Colonic mucosa (tissue), 4 donors: ENCODE measurements at regions not wholly inside any gene's neighbourhood (a gene's known extent, or its start where the extent isn't known, plus 50 kb on each side); places are given as distances from the start of the nearest gene placed in this dataset.

ENCODE experiments used
- DNase-seq: peaks from one replicate; pipeline ENCODE4 v3.0.0-alpha.2; 2020
- H3K27ac ChIP-seq: fragments of 200-600 bp; one replicate; pipeline ENCODE4 v1.8.0; 2021
- H3K27me3 ChIP-seq: fragments of 200-600 bp; one replicate; pipeline ENCODE4 v1.8.0; 2021
- H3K36me3 ChIP-seq: fragments of 200-600 bp; one replicate; pipeline ENCODE4 v1.8.0; 2021
- H3K4me1 ChIP-seq: fragments of 200-600 bp; one replicate; pipeline ENCODE4 v1.8.0; 2021; ENCODE audit warnings: mild to moderate bottlenecking
- H3K4me3 ChIP-seq: fragments of 200-600 bp; one replicate; pipeline ENCODE4 v1.8.0; 2021
- H3K9ac ChIP-seq, 2 donors: one replicate each; pipeline ENCODE4 v1.7.0; 2013; ENCODE audit warnings: control low read depth in 2 of 2, low read depth in 2 of 2, low read length in 2 of 2
- H3K9me3 ChIP-seq: fragments of 200-600 bp; one replicate; pipeline ENCODE4 v1.8.0; 2021
- CTCF ChIP-seq: fragments of 200-600 bp; IDR thresholded peaks from one replicate; pipeline ENCODE4 v1.8.0; 2022; ENCODE audit warnings: antibody characterized with exemption, mild to moderate bottlenecking
- intact Hi-C: fragments of 100-400 bp; cut with DNase I; formaldehyde crosslinking; loops from one replicate; pipeline ENCODE4 v1.14.1; 2022
- donor health status: healthy.
- donor health status: DM: no; HTN: no; CAD: no.
- donor health status: DM: no; HTN: no; CAD: no.

GRCh38 chr2:175465101-175465500 lies 283.6 kb upstream of the ATP5MC3 start:
- H3K36me3 ChIP-seq: no peaks in the 10 kb centered on the region
- H3K4me1 ChIP-seq: no peaks in the 10 kb centered on the region
- no peaks in the 10 kb centered on the region for H3K27me3 ChIP-seq
- no peak overlapping the region for H3K9ac ChIP-seq
- no peak for DNase-seq
- H3K27ac ChIP-seq: no peak overlapping the region
- no peak for TF ChIP-seq CTCF
- no peaks in the 10 kb centered on the region for H3K9me3 ChIP-seq
- intact Hi-C loops: no loop called here
- H3K4me3 ChIP-seq: no peak overlapping the region

GRCh38 chr2:175464311-175464670 lies 282.8 kb upstream of the ATP5MC3 start:
- H3K36me3 ChIP-seq: no peaks in the 10 kb centered on the region
- no peak overlapping the region for H3K4me3 ChIP-seq
- H3K9ac ChIP-seq: no peak overlapping the region
- TF ChIP-seq CTCF: no peak
- intact Hi-C loops: no loop called here
- H3K9me3 ChIP-seq: no peaks in the 10 kb centered on the region
- H3K27me3 ChIP-seq: no peaks in the 10 kb centered on the region
- H3K4me1 ChIP-seq: no peaks in the 10 kb centered on the region
- DNase-seq: no peak
- no peak overlapping the region for H3K27ac ChIP-seq

GRCh38 chr2:175463589-175464310 lies 282.2 kb upstream of the ATP5MC3 start:
- Histone ChIP-seq H3K4me1 (no peaks in the 10 kb centered on the region), H3K9ac (no peak overlapping the region), H3K4me3 (no peak overlapping the region), H3K9me3 (no peaks in the 10 kb centered on the region), H3K36me3 (no peaks in the 10 kb centered on the region), H3K27me3 (no peaks in the 10 kb centered on the region), H3K27ac (no peak overlapping the region)
- DNase-seq: no peak
- no peak for TF ChIP-seq CTCF
- intact Hi-C loops: no loop called here

GRCh38 chr2:175463169-175463568 lies 281.7 kb upstream of the ATP5MC3 start:
- H3K36me3 ChIP-seq: no peaks in the 10 kb centered on the region
- no peak for TF ChIP-seq CTCF
- no peaks in the 10 kb centered on the region for H3K27me3 ChIP-seq
- no peak overlapping the region for H3K27ac ChIP-seq
- no peaks in the 10 kb centered on the region for H3K4me1 ChIP-seq
- no peak overlapping the region for H3K9ac ChIP-seq
- no peak overlapping the region for H3K4me3 ChIP-seq
- no peaks in the 10 kb centered on the region for H3K9me3 ChIP-seq
- DNase-seq: no peak
- intact Hi-C loops: no loop called here

GRCh38 chr2:175462246-175462645 lies 280.7 kb upstream of the ATP5MC3 start:
- intact Hi-C loops: no loop called here
- Histone ChIP-seq H3K9me3 (no peaks in the 10 kb centered on the region), H3K4me1 (no peaks in the 10 kb centered on the region), H3K9ac (no peak overlapping the region), H3K27ac (no peak overlapping the region), H3K27me3 (no peaks in the 10 kb centered on the region), H3K4me3 (no peak overlapping the region), H3K36me3 (no peaks in the 10 kb centered on the region)
- no peak for DNase-seq
- TF ChIP-seq CTCF: no peak
